A673 (cell line): ENCODE measurements at regions not wholly inside any gene's neighbourhood (a gene's known extent, or its start where the extent isn't known, plus 50 kb on each side); places are given as distances from the start of the nearest gene placed in this dataset.

ENCODE experiments used
- CTCF ChIP-seq: fragments of 300-800, 200-600 bp; sonication (generic); conservative IDR thresholded peaks from 2 replicates; pipeline ENCODE4 v1.5.1; 2017; ENCODE audit warnings: low read depth, mild to moderate bottlenecking, antibody characterized with exemption, low read length, moderate library complexity, mixed read lengths
- EZH2 ChIP-seq: fragments of 200-600 bp; sonication (generic); IDR thresholded peaks from 2 replicates; pipeline ENCODE4 v1.6.1; 2017; ENCODE audit warnings: borderline replicate concordance, low read depth, mild to moderate bottlenecking, mixed read lengths, antibody characterized with exemption, low read length; ENCODE audit not compliant: poor library complexity, severe bottlenecking

- no peak for TF ChIP-seq CTCF
- TF ChIP-seq EZH2: no peak
Observed at GRCh38 chr12:115879354-115879753, 398.1 kb downstream of the MED13L start.
